ENCODE measurements at regions not wholly inside any gene's neighbourhood (a gene's known extent, or its start where the extent isn't known, plus 50 kb on each side); places are given as distances from the start of the nearest gene placed in this dataset.

- in situ Hi-C loops (cut with MboI; ENCODE audit: low sequenced_read_pairs), result no loop called here
Measured at GRCh38 chr2:64823794-64824193, 165.4 kb upstream of the SLC1A4 start.

GRCh38 chr2:64825831-64826491, 163.2 kb upstream of the SLC1A4 start:
- in situ Hi-C loops (cut with MboI; ENCODE audit: low sequenced_read_pairs), result no loop called here

- in situ Hi-C loops (cut with MboI; ENCODE audit: low sequenced_read_pairs), result no loop called here
Measured at GRCh38 chr2:64826703-64827102, 162.5 kb upstream of the SLC1A4 start.

GRCh38 chr2:64828261-64828660, 160.9 kb upstream of the SLC1A4 start:
- in situ Hi-C loops (cut with MboI; ENCODE audit: low sequenced_read_pairs), result no loop called here

GRCh38 chr2:64829525-64829924, 159.7 kb upstream of the SLC1A4 start:
- in situ Hi-C loops (cut with MboI; ENCODE audit: low sequenced_read_pairs), result no loop called here

GRCh38 chr2:64831134-64831976, 157.8 kb upstream of the SLC1A4 start:
- in situ Hi-C loops (cut with MboI; ENCODE audit: low sequenced_read_pairs), result no loop called here

GRCh38 chr2:64831977-64832328, 157.2 kb upstream of the SLC1A4 start:
- in situ Hi-C loops (cut with MboI; ENCODE audit: low sequenced_read_pairs), result no loop called here

- in situ Hi-C loops (cut with MboI; ENCODE audit: low sequenced_read_pairs), result no loop called here
Measured at GRCh38 chr2:64832936-64833335, 156.3 kb upstream of the SLC1A4 start.

- in situ Hi-C loops (cut with MboI; ENCODE audit: low sequenced_read_pairs), result no loop called here
Measured at GRCh38 chr2:64836566-64836965, 152.6 kb upstream of the SLC1A4 start.

GRCh38 chr2:64837116-64837731, 152.0 kb upstream of the SLC1A4 start:
- in situ Hi-C loops (cut with MboI; ENCODE audit: low sequenced_read_pairs), result no loop called here

- in situ Hi-C loops (cut with MboI; ENCODE audit: low sequenced_read_pairs), result no loop called here
Measured at GRCh38 chr2:64837925-64838641, 151.1 kb upstream of the SLC1A4 start.

GRCh38 chr2:64838817-64839216, 150.4 kb upstream of the SLC1A4 start:
- in situ Hi-C loops (cut with MboI; ENCODE audit: low sequenced_read_pairs), result no loop called here

GRCh38 chr2:64839844-64840243, 149.4 kb upstream of the SLC1A4 start:
- in situ Hi-C loops (cut with MboI; ENCODE audit: low sequenced_read_pairs), result no loop called here

- in situ Hi-C loops (cut with MboI; ENCODE audit: low sequenced_read_pairs), result no loop called here
Measured at GRCh38 chr2:64840426-64840881, 148.7 kb upstream of the SLC1A4 start.

- in situ Hi-C loops (cut with MboI; ENCODE audit: low sequenced_read_pairs), result no loop called here
Measured at GRCh38 chr2:64841461-64841860, 147.7 kb upstream of the SLC1A4 start.

GRCh38 chr2:64842030-64842429, 147.2 kb upstream of the SLC1A4 start:
- in situ Hi-C loops (cut with MboI; ENCODE audit: low sequenced_read_pairs), result no loop called here

GRCh38 chr2:64844087-64844486, 145.1 kb upstream of the SLC1A4 start:
- in situ Hi-C loops (cut with MboI; ENCODE audit: low sequenced_read_pairs), result no loop called here

GRCh38 chr2:64845273-64845905, 143.8 kb upstream of the SLC1A4 start:
- in situ Hi-C loops (cut with MboI; ENCODE audit: low sequenced_read_pairs), result no loop called here

GRCh38 chr2:64846177-64846576, 143.0 kb upstream of the SLC1A4 start:
- in situ Hi-C loops (cut with MboI; ENCODE audit: low sequenced_read_pairs), result no loop called here

GRCh38 chr2:64847930-64848329, 141.3 kb upstream of the SLC1A4 start:
- in situ Hi-C loops (cut with MboI; ENCODE audit: low sequenced_read_pairs), result no loop called here

GRCh38 chr2:64848363-64848762, 140.8 kb upstream of the SLC1A4 start:
- in situ Hi-C loops (cut with MboI; ENCODE audit: low sequenced_read_pairs), result no loop called here
